ENCODE measurements at regions not wholly inside any gene's neighbourhood (a gene's known extent, or its start where the extent isn't known, plus 50 kb on each side); places are given as distances from the start of the nearest gene placed in this dataset.
A peak's percentile ranks its signal among the peaks of the same experiment; 100 is the strongest.
"Not testable (repeated sequence)": the region's sequence is repeated elsewhere in the genome, so short reads cannot be mapped to it uniquely, and the experiment has no call there.

DNA sequence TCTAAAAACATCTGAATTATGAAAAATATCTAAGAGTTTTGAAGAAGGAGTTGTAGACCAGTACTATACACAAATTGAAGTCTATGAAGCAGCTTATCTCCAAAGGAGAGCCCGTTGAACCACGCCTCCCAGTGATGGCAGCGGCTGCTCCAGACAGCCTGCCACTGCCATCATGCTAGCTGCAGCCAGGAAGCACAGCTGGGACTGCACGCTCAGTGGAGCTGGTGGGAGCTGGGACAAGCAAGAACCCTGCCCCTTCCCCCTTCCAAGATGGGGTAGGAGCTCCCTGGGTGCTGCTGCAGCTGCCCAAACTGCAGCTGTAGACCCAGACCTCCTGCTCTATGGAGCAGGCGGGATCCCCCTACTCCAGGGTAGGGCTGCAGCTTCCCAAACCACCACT is 124.7 kb upstream of the SPATS2L start:
- Mint-ChIP-seq H3K9me3 (no peaks in the 10 kb centered on the region), H3K27me3 (peaks cover 18 to 36% (median 27%) of the 10 kb centered on the region in 3 donors), H3K27ac (no peak overlapping the region), H3K4me1 (no peaks in the 10 kb centered on the region), H3K36me3 (no peaks in the 10 kb centered on the region), H3K4me3 (no peak overlapping the region)
- ATAC-seq (ENCODE audit: low read depth in 2 of 2): no peak
- no peak for DNase-seq

DNA sequence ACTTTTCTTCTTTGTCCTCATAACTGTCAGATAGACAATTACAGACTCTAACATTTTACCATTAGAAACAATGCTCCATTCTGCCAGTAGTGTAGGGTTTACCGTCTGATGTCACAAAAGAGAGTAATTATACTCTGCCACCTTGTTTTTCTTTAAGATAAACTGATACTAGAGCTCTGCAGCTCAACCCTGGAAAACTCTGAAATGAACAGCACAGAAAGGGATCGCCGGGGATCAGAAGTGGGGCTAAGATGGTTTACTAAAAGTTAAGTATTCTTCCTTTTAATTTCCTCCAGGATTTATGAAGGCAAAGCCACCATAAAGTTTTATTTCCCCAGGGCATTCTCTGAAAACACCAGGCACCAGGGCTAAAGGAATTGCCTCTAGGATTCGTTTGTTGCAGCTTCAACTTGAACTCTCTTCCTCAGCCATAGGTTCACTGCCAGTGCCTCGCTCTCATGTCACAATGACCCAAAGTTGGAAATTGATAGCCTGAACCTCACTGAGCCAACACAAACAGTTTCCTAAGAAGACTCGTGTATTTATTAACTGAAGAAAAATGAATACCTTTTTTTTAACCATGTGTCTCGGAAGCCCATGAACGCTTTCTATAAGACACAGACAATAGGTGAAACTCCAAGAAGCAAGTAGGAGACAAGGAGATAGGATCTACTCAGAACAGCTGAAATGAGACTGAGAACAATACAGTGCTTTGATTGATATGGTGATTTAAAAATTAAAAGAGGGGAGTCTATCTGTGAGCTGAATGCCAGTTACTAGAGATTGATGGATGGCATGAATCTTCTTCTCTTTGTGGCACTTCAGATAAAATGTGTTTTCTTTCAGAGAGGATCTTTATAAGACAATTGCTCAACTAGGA is 121.5 kb upstream of the SPATS2L start:
- DNase-seq (no peak), ATAC-seq (ENCODE audit: low read depth in 2 of 2) (no peak)
- Mint-ChIP-seq H3K9me3 (no peaks in the 10 kb centered on the region), H3K27me3 (peaks cover 15 to 27% (median 18%) of the 10 kb centered on the region in 3 donors), H3K27ac (no peak overlapping the region), H3K4me3 (no peak overlapping the region), H3K4me1 (no peaks in the 10 kb centered on the region), H3K36me3 (no peaks in the 10 kb centered on the region)

DNA sequence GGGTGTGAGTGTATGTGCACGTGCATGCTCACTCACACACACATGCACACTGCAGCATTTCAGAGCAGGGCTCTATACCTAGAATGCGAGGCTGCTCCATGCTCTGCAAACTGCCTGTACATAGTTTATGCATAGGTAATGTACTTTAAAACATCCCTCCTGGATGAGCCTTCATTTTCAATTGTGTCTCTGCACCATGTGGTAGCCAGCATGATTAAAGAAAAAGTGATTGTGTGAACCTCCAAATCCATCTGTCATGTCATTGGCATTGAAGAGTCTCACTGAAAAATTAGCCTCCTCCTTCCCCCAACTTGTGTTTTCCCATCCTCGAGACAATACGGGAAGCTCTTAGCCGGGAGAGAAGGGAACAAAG is 120.9 kb upstream of the SPATS2L start:
- no peak overlapping the region for H3K27ac Mint-ChIP-seq
- ATAC-seq (ENCODE audit: low read depth in 2 of 2): no peak
- no peak overlapping the region for H3K4me3 Mint-ChIP-seq
- no peak for DNase-seq
- peaks cover 11 to 21% (median 18%) of the 10 kb centered on the region in 3 donors for H3K27me3 Mint-ChIP-seq
- no peaks in the 10 kb centered on the region for H3K4me1 Mint-ChIP-seq
- no peaks in the 10 kb centered on the region for H3K9me3 Mint-ChIP-seq
- no peaks in the 10 kb centered on the region for H3K36me3 Mint-ChIP-seq

DNA sequence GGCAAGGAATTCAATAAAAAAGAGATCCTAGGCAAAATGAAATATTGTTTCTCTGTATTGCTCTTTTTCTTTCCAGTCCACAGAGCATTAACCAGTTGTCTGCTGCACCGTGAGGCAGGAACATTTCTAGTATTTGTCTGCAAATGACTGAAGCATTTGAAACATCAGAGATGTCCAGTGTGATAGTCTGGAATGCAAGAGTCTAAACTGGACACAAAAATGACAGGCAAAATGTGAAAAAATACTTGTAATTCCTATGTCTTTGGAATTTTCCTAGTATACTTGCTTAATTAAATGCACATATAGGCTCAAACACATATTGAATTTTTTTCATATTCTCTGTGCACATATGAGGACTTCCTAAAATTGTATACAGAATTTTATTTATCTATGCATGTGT is 120.5 kb upstream of the SPATS2L start:
- H3K36me3 Mint-ChIP-seq: no peaks in the 10 kb centered on the region
- DNase-seq (no peak), ATAC-seq (ENCODE audit: low read depth in 2 of 2) (no peak)
- no peaks in the 10 kb centered on the region for H3K9me3 Mint-ChIP-seq
- peaks cover 11 to 18% (median 17%) of the 10 kb centered on the region in 3 donors for H3K27me3 Mint-ChIP-seq
- H3K27ac Mint-ChIP-seq: no peak overlapping the region
- H3K4me1 Mint-ChIP-seq: no peaks in the 10 kb centered on the region
- H3K4me3 Mint-ChIP-seq: no peak overlapping the region

DNA sequence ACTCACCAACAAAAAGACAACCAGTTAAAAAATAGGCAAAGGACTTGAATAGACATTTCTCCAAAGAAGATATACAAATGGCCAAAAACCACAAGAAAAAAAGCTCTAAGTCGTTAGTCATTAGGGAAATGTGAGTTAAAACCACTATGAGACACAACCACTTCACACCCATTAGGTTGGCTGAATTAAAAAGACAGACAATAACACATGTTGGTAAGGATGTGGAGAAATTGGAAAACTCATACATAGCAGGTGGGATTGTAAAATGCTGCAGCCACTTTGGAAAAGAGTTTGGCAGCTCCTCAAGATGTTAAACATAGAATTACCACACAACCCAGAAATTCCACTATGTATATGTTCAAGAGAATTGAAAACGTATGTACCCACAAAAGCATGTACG is 117.6 kb upstream of the SPATS2L start:
- Mint-ChIP-seq H3K27ac (no peak overlapping the region), H3K9me3 (no peaks in the 10 kb centered on the region), H3K27me3 (peaks cover 22 to 26% (median 23%) of the 10 kb centered on the region in 3 donors), H3K4me3 (no peak overlapping the region), H3K4me1 (no peaks in the 10 kb centered on the region), H3K36me3 (no peaks in the 10 kb centered on the region)
- no peak for DNase-seq
- ATAC-seq (ENCODE audit: low read depth in 2 of 2): no peak

DNA sequence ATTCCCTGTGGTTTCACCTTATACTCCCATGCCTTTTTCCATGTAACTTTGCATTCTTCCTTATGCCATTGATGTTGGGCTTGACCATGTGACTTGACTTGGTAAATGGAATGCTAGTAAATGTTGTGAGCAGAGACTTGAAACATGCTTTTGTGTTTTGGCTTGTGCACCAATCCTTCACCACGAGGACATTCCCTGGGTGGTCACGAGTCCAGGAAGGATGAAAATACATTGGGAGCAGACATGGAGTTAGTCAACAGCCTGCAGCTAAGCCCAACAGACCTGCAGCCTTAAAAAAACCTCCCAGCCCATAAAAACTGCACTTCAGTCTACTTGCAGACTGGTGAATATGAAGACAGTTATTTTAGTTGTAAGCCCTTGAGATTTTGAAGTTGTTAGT is 116.5 kb upstream of the SPATS2L start:
- H3K27ac Mint-ChIP-seq: no peak overlapping the region
- H3K27me3 Mint-ChIP-seq: peaks cover 20 to 24% (median 23%) of the 10 kb centered on the region in 3 donors
- no peak overlapping the region for H3K4me3 Mint-ChIP-seq
- H3K4me1 Mint-ChIP-seq: no peaks in the 10 kb centered on the region
- no peaks in the 10 kb centered on the region for H3K36me3 Mint-ChIP-seq
- DNase-seq (no peak), ATAC-seq (ENCODE audit: low read depth in 2 of 2) (no peak)
- H3K9me3 Mint-ChIP-seq: no peaks in the 10 kb centered on the region

DNA sequence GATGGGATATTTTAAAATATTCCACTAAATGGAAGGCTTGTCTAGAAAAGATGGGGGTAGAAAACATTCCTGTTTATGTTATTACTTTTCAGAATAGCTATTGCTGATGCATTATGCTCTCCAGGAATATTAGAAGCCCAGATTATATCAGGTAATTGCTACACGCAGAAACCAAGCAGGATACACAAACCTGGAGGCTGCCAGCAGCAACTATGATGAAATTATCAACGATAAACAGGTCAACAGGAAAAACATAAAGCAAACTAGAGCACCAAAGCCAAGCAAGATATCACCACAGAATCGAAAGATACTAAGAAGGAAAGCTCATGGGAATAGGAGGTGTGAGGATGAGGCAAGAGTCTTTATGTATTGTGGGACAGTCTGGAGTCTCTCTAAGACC is 113.2 kb upstream of the SPATS2L start:
- DNase-seq (no peak), ATAC-seq (ENCODE audit: low read depth in 2 of 2) (no peak)
- Mint-ChIP-seq H3K9me3 (peaks cover 0 to 10% (median 0%) of the 10 kb centered on the region in 7 donors), H3K27me3 (peaks cover 24 to 36% (median 28%) of the 10 kb centered on the region in 3 donors), H3K4me1 (no peaks in the 10 kb centered on the region), H3K4me3 (no peak overlapping the region), H3K27ac (no peak overlapping the region), H3K36me3 (no peaks in the 10 kb centered on the region)

DNA sequence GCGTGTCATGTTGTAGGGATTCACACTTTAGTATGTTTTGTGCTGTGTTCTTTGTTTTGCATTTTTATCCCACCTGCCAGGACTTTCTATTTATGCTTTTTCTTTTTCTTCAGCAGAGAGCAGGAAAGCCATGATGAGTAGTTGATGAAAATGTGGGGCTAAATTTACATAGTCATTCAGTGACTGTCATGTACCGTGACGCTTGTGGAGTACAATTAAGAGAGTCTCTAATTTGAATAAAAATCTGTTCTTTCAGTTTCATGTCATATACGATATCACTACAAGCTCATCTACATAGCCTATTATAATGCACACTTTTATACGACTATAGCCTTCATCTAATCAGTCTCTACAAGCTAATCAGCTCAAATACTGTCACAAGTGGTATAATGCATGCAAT is 112.7 kb upstream of the SPATS2L start:
- no peak for ATAC-seq (ENCODE audit: low read depth in 2 of 2)
- Mint-ChIP-seq H3K9me3 (peaks cover 0 to 10% (median 0%) of the 10 kb centered on the region in 7 donors), H3K36me3 (no peaks in the 10 kb centered on the region)

DNA sequence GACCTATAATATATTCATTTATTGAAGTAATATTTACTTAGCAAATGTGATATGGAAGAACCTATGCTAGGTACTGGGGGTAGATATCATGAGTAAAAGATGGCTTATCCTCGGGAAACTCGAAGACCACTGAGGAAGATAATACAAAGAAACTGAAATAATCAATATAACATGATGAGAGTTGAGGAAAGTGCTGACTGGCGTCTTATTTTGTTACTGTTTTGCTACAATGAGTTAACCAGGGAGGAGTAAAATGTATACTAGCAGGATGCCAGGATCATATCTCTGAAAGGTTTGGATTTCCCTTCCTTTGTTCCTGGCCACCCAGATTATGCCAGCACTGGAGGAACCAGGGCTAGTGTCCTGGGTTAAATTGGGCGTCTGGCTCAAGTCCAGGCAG is 111.7 kb upstream of the SPATS2L start:
- H3K27me3 Mint-ChIP-seq: peaks cover 17 to 31% (median 28%) of the 10 kb centered on the region in 3 donors
- DNase-seq (no peak), ATAC-seq (ENCODE audit: low read depth in 2 of 2) (no peak)
- H3K4me1 Mint-ChIP-seq: no peaks in the 10 kb centered on the region
- H3K27ac Mint-ChIP-seq: no peak overlapping the region
- peaks cover 0 to 10% (median 0%) of the 10 kb centered on the region in 7 donors for H3K9me3 Mint-ChIP-seq
- no peak overlapping the region for H3K4me3 Mint-ChIP-seq
- H3K36me3 Mint-ChIP-seq: no peaks in the 10 kb centered on the region

More for the DNA sequence above, 112.7 kb upstream of the SPATS2L start:
- Mint-ChIP-seq H3K27ac (no peak overlapping the region), H3K27me3 (peaks cover 20 to 33% (median 28%) of the 10 kb centered on the region in 3 donors), H3K4me3 (no peak overlapping the region), H3K4me1 (no peaks in the 10 kb centered on the region)
- no peak for DNase-seq

DNA sequence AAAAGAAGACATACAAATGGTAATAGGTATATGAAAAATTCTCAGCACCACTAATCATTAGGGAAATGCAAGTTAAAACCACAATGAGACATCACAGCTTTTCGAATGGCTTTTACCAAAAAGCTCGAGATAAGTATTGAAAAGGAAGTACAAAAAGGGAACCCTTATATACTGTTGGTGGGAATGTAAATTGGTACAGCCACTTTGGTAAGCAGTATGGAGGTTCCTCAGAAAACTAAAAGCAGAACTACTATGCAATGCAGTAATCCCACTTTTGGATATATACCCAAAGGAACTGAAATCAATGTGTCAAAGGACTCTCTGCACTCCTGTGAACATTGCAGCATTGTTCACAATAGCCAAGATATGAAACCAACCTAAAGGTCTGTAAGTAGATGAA is 107.5 kb upstream of the SPATS2L start:
- Mint-ChIP-seq H3K4me3 (no peak overlapping the region), H3K27me3 (peaks cover 16 to 30% (median 24%) of the 10 kb centered on the region in 3 donors), H3K36me3 (no peaks in the 10 kb centered on the region), H3K27ac (no peak overlapping the region), H3K9me3 (peaks cover 0 to 10% (median 0%) of the 10 kb centered on the region in 7 donors), H3K4me1 (no peaks in the 10 kb centered on the region)
- ATAC-seq (ENCODE audit: low read depth in 2 of 2) (no peak), DNase-seq (no peak)

DNA sequence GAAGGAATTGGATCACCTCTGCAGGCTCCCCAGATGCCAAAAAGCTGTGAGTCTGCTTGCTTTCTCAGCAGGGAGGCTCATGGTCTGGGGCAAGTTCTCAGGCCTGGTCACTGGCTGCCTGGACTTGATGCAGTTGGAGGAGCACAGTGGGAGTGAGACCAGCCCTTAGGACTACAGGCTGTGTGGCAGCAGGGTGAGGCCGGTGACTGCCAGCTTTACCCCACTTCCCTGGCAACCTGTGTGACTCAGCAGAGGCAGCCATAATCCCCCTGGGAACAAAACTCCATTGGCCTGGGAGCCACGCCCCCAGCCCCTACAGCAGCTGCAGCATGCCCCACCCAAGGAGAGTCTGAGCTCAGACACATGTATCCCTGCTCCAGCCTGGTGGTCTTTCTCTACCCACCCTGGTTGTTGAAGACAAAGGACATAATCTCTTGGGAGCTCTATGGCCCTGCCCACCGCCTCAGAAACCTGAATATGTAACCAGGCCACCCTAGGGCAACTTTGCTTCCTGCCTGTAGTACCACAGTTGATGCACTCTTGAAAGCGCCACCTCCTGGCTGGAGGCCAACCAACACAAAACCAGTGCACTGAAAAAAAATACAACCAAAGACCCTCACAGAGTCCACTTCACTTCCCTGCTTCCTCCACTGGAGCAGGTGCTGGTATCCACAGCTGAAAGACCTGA is 106.8 kb upstream of the SPATS2L start:
- H3K9me3 Mint-ChIP-seq: peaks cover 0 to 10% (median 2%) of the 10 kb centered on the region in 7 donors
- no peaks in the 10 kb centered on the region for H3K4me1 Mint-ChIP-seq
- peaks cover 16 to 28% (median 24%) of the 10 kb centered on the region in 3 donors for H3K27me3 Mint-ChIP-seq
- ATAC-seq (ENCODE audit: low read depth in 2 of 2) (no peak), DNase-seq (no peak)
- H3K36me3 Mint-ChIP-seq: no peaks in the 10 kb centered on the region
- no peak overlapping the region for H3K4me3 Mint-ChIP-seq
- H3K27ac Mint-ChIP-seq: no peak overlapping the region

DNA sequence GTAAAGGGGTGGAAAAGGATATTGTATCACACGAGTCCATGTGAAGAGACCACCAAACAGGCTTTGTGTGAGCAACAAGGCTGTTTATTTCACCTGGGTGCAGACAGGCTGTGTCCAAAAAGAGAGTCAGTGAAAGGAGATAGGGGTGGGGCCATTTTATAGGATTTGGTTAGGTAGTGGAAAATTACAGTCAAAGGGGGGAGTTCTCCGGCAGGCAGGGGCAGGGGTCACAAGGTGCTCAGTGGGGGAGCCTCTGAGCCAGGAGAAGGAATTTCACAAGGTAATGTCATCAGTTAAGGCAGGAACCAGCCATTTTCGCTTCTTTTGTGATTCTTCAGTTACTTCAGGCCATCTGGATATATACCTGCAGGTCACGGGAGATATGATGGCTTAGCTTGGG is 104.7 kb upstream of the SPATS2L start:
- not testable (repeated sequence) for ATAC-seq (ENCODE audit: low read depth in 2 of 2); DNase-seq; H3K4me1 Mint-ChIP-seq; H3K36me3 Mint-ChIP-seq; H3K4me3 Mint-ChIP-seq; H3K27ac Mint-ChIP-seq
- H3K9me3 Mint-ChIP-seq: peaks cover 4 to 18% (median 7%) of the 10 kb centered on the region in 7 donors
- H3K27me3 Mint-ChIP-seq: peaks cover 15 to 22% (median 20%) of the 10 kb centered on the region in 3 donors

DNA sequence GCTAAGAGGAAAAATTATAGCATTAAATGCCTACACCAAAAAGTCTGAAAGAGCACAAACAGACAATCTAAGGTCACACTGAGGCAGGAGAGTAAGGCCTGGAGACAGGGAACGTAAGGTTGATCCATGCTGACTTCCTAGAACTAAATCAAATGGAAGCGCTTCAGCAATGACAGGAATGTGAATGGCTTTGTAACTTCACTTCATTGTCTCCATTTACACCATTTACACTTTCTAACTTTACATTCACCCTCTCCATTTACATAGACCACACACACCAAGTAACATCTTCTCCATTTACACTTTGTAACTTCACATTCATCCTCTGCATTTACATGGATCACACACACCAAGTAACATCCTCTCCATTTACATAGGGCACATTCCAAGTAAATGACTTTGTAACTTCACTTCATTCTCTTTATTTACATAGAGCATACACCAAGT is 103.1 kb upstream of the SPATS2L start:
- peaks cover 5 to 12% (median 11%) of the 10 kb centered on the region in 3 donors for H3K27me3 Mint-ChIP-seq
- H3K4me3 Mint-ChIP-seq: no peak overlapping the region
- ATAC-seq (ENCODE audit: low read depth in 2 of 2): no peak
- H3K4me1 Mint-ChIP-seq: no peaks in the 10 kb centered on the region
- no peak overlapping the region for H3K27ac Mint-ChIP-seq
- DNase-seq: no peak
- H3K36me3 Mint-ChIP-seq: no peaks in the 10 kb centered on the region
- H3K9me3 Mint-ChIP-seq: peaks cover 0 to 16% (median 7%) of the 10 kb centered on the region in 7 donors

DNA sequence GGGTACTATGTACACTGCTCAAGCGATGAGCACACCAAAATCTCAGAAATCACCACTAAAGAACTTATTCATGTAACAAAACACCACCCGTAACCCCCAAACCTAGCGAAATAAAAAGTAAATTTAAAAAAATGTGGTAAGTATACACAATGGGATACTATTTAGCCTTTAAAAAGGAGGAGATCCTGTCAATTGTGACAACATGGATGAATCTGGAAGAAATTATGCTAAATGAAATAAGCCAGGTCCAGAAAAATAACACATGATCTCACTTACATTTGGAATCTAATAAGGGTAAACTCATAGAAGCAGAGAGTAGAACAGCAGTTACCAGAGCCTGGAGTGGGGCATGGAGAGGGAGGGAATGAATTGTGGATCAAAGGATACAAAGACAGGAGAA is 98.5 kb upstream of the SPATS2L start:
- Mint-ChIP-seq H3K36me3 (no peaks in the 10 kb centered on the region), H3K4me3 (no peak overlapping the region), H3K27me3 (peaks cover 4 to 12% (median 8%) of the 10 kb centered on the region in 3 donors), H3K27ac (peak overlapping the region in 1 of 6 donors; percentile 35), H3K4me1 (no peaks in the 10 kb centered on the region), H3K9me3 (peaks cover 0 to 16% (median 11%) of the 10 kb centered on the region in 7 donors)
- DNase-seq (no peak), ATAC-seq (ENCODE audit: low read depth in 2 of 2) (no peak)

Data from naive B cell (primary cell).